AG09309 (cell line): ENCODE measurements at regions not wholly inside any gene's neighbourhood (a gene's known extent, or its start where the extent isn't known, plus 50 kb on each side); places are given as distances from the start of the nearest gene placed in this dataset.

Experiments used
- DNase-seq: peaks from one replicate; pipeline ENCODE4 v3.0.0-alpha.2; 2010; ENCODE audit warnings: low read depth
- H3K4me3 ChIP-seq: 2 replicates; pipeline ENCODE4 v1.5.1; 2011; ENCODE audit warnings: mild to moderate bottlenecking, low read depth, low read length, moderate library complexity; ENCODE audit not compliant: control insufficient read depth
- CTCF ChIP-seq: IDR thresholded peaks from 2 replicates; pipeline ENCODE4 v1.5.1; 2011; ENCODE audit warnings: mild to moderate bottlenecking, low read depth, low read length, inconsistent platforms; ENCODE audit not compliant: insufficient read depth, control insufficient read depth; ENCODE audit errors: missing control alignments

- no peak for TF ChIP-seq CTCF
- DNase-seq: no peak
- H3K4me3 ChIP-seq: no peak overlapping the region
Measured at GRCh38 chr3:102084704-102085103, 235.4 kb downstream of the NFKBIZ start.

GRCh38 chr3:102085431-102086176 is 236.3 kb downstream of the NFKBIZ start:
- no peak for TF ChIP-seq CTCF
- DNase-seq: no peak
- no peak overlapping the region for H3K4me3 ChIP-seq

GRCh38 chr3:102087236-102087635 is 237.9 kb downstream of the NFKBIZ start:
- no peak for TF ChIP-seq CTCF
- no peak for DNase-seq
- no peak overlapping the region for H3K4me3 ChIP-seq

- no peak for TF ChIP-seq CTCF
- no peak overlapping the region for H3K4me3 ChIP-seq
- no peak for DNase-seq
Measured at GRCh38 chr3:102089239-102089638, 239.9 kb downstream of the NFKBIZ start.

- H3K4me3 ChIP-seq: no peak overlapping the region
- TF ChIP-seq CTCF: no peak
- peak; percentile 96 for DNase-seq
Measured at GRCh38 chr3:102089904-102090720, 240.8 kb downstream of the NFKBIZ start.

GRCh38 chr3:102090721-102091045 is 241.4 kb downstream of the NFKBIZ start:
- no peak overlapping the region for H3K4me3 ChIP-seq
- no peak for DNase-seq
- TF ChIP-seq CTCF: no peak

GRCh38 chr3:102091358-102091757 is 242.0 kb downstream of the NFKBIZ start:
- H3K4me3 ChIP-seq: no peak overlapping the region
- no peak for DNase-seq
- TF ChIP-seq CTCF: no peak
